HG03097 (cell line): ENCODE measurements at regions not wholly inside any gene's neighbourhood (a gene's known extent, or its start where the extent isn't known, plus 50 kb on each side); places are given as distances from the start of the nearest gene placed in this dataset.
"Not testable (repeated sequence)": the region's sequence is repeated elsewhere in the genome, so short reads cannot be mapped to it uniquely, and the experiment has no call there.

Experiments
- ATAC-seq: cut with Tn5 transposase; IDR thresholded peaks from one replicate; pipeline ENCODE4 v1.9.1; 2021; ENCODE audit not compliant: unreplicated experiment, low FRiP score

DNA sequence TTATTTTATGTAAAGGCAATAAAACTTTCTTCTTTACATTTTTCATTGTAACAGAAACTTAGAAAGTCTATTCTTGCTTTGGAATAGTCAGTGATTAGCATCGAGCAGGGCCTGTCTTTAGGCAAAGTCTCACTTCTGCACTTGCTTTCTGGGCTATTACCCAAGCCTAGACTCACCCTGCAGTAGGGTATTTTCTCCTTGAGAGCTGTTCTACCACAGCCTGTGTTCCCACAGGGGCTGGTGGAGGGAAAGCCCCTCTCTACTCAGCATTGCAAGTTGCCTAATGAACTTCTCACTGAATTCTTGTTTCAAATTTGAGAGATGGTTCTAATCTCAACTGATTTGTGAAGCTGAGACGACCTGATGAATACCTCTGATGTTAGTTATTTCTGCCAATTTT is 111.7 kb upstream of the KLHL14 start:
- peak; percentile 83 for ATAC-seq

- ATAC-seq = no peak
Observed at GRCh38 chr18:32881009-32881408, 108.2 kb upstream of the KLHL14 start.

GRCh38 chr18:32879497-32879896 is 106.7 kb upstream of the KLHL14 start:
- ATAC-seq = no peak

- no peak for ATAC-seq
Observed at GRCh38 chr18:32878436-32878835, 105.6 kb upstream of the KLHL14 start.

- no peak for ATAC-seq
Observed at GRCh38 chr18:32877371-32877770, 104.5 kb upstream of the KLHL14 start.

DNA sequence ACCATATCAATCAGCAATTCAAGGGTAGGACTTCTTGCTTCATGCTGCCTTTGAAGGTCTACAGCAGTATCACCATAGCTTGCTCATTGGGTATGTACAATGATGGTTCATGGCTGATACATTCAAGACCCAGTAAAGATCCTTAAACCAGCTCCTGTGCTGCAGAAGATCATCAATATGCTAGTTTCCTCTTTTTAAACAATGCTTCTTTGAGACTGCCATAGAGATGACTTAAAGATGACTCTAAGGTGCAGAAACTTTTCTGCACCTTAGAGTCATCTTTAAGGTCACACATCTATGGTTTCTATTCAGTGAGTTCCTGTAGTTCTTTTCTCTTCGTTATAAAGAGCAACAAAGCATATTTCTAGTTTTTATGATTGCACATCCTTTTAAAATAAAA is 102.8 kb upstream of the KLHL14 start:
- no peak for ATAC-seq

GRCh38 chr18:32871786-32872185 is 99.0 kb upstream of the KLHL14 start:
- ATAC-seq = no peak

DNA sequence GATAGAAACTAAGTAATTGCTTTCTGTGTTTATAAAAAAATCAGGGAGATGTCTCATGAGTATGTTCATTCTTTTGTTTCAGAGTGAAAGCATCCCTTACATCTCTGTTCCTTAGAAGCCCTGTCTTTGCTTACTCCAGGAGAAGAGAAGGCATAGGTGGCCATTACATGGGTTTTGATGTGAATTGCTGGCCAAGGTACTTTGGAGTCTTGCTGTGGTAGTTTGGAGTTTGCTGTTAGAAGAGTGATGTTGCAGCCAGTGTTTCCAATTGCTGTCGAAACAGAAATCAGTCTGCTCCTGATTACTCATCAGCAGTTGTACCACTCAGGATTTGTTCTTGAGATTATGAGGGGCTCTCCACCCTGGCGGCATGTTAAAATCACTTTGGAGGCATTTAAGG is 97.8 kb upstream of the KLHL14 start:
- no peak for ATAC-seq

DNA sequence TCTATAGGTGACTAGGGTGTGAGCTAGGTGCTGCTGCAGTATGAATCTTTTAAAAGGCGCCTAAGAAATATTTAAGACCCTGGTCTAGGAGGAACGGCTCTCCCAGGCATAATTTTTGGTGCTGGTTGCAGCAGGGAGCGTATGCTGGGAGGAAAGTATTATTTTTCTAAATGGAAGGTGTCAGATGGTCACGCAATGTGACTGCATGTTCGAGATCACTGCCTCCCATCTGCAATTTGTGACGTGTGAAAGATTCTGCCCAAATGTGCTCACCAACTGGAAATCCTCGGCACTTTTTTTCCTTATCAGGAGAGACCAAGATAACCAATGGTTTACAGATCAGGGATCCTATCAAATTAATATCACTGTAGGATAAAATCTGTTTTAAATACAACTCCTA is 95.6 kb upstream of the KLHL14 start:
- ATAC-seq = no peak

DNA sequence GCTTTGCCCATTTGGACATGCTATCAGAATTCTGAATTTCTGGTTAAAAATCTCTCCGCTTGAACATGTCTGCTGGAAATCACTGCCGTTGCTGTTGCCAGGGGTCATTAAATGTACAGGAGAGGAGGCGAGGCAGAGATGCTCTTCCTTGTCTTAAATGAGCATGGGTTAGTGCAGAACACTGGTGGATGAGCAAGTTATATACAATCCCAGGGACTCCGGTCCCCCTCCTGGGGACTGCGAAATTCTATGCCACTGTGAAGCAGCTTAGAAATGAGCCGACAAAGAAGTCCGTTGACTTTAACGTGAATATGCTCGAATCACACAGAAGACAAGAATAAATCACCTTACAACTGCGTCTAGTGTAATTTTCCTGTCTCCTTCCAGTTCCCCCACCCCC is 95.1 kb upstream of the KLHL14 start:
- ATAC-seq = no peak

- ATAC-seq = no peak
Observed at GRCh38 chr18:32867330-32867729, 94.5 kb upstream of the KLHL14 start.

DNA sequence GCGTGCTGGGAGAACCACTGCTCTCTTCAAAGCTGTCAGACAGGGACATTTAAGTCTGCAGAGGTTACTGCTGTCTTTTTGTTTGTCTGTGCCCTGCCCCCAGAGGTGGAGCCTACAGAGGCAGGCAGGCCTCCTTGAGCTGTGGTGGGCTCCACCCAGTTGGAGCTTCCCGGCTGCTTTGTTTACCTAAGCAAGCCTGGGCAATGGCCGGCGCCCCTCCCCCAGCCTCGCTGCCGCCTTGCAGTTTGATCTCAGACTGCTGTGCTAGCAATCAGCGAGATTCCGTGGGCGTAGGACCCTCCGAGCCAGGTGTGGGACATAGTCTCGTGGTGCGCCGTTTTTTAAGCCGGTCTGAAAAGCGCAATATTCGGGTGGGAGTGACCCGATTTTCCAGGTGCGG is 89.2 kb upstream of the KLHL14 start:
- not testable (repeated sequence) for ATAC-seq

DNA sequence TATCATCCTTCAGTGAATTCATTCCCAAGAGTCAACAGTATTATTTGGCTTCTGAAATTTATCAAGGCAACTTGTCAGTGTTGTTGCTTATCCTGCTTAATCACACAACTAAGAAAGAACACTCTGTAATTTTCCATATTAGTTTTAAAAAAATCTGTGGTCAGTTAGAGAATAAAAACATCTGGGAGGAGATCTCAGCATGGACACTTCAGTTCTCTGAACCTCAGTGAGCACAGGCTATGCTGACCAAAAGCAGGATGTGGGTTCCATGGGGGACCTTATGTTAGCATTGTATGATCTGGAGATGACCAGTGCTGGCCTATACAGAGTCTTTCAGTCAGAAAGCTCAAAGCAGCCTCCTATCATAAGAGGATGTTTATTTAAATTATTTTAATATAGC is 79.1 kb upstream of the KLHL14 start:
- ATAC-seq = no peak

- no peak for ATAC-seq
Observed at GRCh38 chr18:32848826-32849225, 76.0 kb upstream of the KLHL14 start.

DNA sequence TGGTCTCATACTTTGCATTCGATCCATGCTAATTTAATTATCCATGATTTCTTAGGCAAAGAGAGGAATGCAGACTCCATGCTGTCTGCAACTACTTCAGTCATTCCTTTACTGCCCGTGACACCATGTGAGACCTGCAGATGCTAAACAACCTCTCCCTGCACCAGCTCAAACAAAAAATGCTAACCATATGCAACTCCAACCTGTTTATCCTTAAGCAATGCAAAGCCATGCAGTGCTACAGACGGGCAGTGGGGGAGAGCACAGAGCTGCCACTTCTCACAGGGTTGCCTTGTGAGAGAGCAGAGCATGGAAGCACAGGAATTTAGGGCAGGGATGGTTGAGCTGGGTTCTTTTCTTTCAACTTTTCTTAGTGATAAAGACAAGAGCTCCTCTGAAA is 74.9 kb upstream of the KLHL14 start:
- no peak for ATAC-seq

- no peak for ATAC-seq
Observed at GRCh38 chr18:32846896-32847295, 74.1 kb upstream of the KLHL14 start.

- ATAC-seq = no peak
Observed at GRCh38 chr18:32840962-32841361, 68.1 kb upstream of the KLHL14 start.

GRCh38 chr18:32835951-32836350 is 63.1 kb upstream of the KLHL14 start:
- ATAC-seq = no peak

DNA sequence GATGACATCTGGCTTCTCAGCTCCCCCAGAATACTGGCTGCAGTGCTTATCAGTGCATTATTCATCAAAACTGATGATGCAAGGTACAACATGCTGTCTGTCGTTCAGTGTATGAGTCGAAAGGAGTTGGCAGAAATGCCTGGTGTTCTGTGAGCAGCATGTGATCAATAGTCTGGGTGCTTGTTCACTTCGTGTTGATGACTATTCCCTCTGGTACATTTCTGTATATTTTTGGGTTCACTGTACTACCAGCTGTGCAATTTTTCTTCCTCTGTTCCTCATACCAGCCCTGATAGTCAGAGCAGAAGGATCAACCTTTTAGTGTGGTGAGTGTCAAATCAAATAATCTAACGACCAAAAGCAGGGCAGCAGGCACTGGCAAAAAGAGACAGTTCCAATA is 59.0 kb upstream of the KLHL14 start:
- no peak for ATAC-seq

- no peak for ATAC-seq
Observed at GRCh38 chr18:32823226-32823625, 50.4 kb upstream of the KLHL14 start.
